OCI-M2 (cell line): ENCODE measurements at regions not wholly inside any gene's neighbourhood (a gene's known extent, or its start where the extent isn't known, plus 50 kb on each side); places are given as distances from the start of the nearest gene placed in this dataset.

Experiments used
- DNase-seq: peaks from one replicate; lab custom pipeline; 2025; ENCODE audit not compliant: unreplicated experiment; lab: John Stamatoyannopoulos, UW

- DNase-seq = no peak
These were observed 407.7 kb downstream of the EPM2A start for GRCh38 chr6:145327586-145327985.

GRCh38 chr6:145329257-145329656 is 406.1 kb downstream of the EPM2A start:
- DNase-seq = no peak

GRCh38 chr6:145331066-145331465 is 404.3 kb downstream of the EPM2A start:
- DNase-seq = no peak

GRCh38 chr6:145332011-145332410 is 403.3 kb downstream of the EPM2A start:
- DNase-seq = no peak

- DNase-seq = no peak
These were observed 399.2 kb downstream of the EPM2A start for GRCh38 chr6:145336119-145336518.

- no peak for DNase-seq
These were observed 396.2 kb downstream of the EPM2A start for GRCh38 chr6:145339089-145339488.

- DNase-seq = no peak
These were observed 395.1 kb downstream of the EPM2A start for GRCh38 chr6:145340256-145340655.

GRCh38 chr6:145345094-145345493 is 390.2 kb downstream of the EPM2A start:
- no peak for DNase-seq

- no peak for DNase-seq
These were observed 388.1 kb downstream of the EPM2A start for GRCh38 chr6:145347216-145347615.

- no peak for DNase-seq
These were observed 385.3 kb downstream of the EPM2A start for GRCh38 chr6:145349950-145350510.

GRCh38 chr6:145350928-145351327 is 384.4 kb downstream of the EPM2A start:
- no peak for DNase-seq

- no peak for DNase-seq
These were observed 382.8 kb downstream of the EPM2A start for GRCh38 chr6:145352382-145353080.

GRCh38 chr6:145360865-145361264 is 374.5 kb downstream of the EPM2A start:
- no peak for DNase-seq

GRCh38 chr6:145367149-145367548 is 368.2 kb downstream of the EPM2A start:
- DNase-seq = no peak

GRCh38 chr6:145368075-145368474 is 367.2 kb downstream of the EPM2A start:
- DNase-seq = no peak

- DNase-seq = no peak
These were observed 364.8 kb downstream of the EPM2A start for GRCh38 chr6:145370559-145370958.

- no peak for DNase-seq
These were observed 362.6 kb downstream of the EPM2A start for GRCh38 chr6:145372671-145373151.

- DNase-seq = no peak
These were observed 361.5 kb downstream of the EPM2A start for GRCh38 chr6:145373826-145374225.

GRCh38 chr6:145374570-145374969 is 360.8 kb downstream of the EPM2A start:
- no peak for DNase-seq

- no peak for DNase-seq
These were observed 359.8 kb downstream of the EPM2A start for GRCh38 chr6:145375502-145375901.

GRCh38 chr6:145380186-145380585 is 355.1 kb downstream of the EPM2A start:
- no peak for DNase-seq

- no peak for DNase-seq
These were observed 353.4 kb downstream of the EPM2A start for GRCh38 chr6:145381941-145382340.

GRCh38 chr6:145383428-145383827 is 351.9 kb downstream of the EPM2A start:
- DNase-seq = no peak
